ENCODE measurements at regions not wholly inside any gene's neighbourhood (a gene's known extent, or its start where the extent isn't known, plus 50 kb on each side); places are given as distances from the start of the nearest gene placed in this dataset.

DNA sequence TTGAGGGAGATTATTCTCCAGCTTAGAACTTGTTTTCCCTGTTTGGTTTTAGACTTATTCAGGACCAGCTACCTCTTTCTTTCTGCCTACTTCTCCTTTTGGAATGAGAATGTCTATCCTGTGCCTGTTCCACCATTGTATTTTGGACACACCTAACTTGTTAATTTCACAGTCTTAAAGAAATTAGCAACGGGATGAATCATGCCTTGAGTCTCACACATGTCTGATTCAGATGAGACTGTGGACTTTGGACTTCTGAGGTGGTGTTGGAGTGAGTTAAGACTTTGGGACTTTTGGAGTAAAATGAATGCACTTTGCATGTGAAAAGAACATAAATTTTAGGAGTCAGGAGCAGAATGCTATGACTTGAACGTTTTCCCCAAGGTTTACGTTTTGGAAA, 581.4 kb downstream of the CDH11 start:
- no peaks in the 10 kb centered on the region for H3K27me3 Mint-ChIP-seq
- POLR2A ChIA-PET = no interaction called here
- no peaks in the 10 kb centered on the region for H3K4me1 Mint-ChIP-seq
- no peak for ATAC-seq
- no peak overlapping the region for H3K4me3 Mint-ChIP-seq
- peaks cover 0 to 6% (median 0%) of the 10 kb centered on the region in 3 donors for H3K36me3 Mint-ChIP-seq
- no peak for DNase-seq
- H3K27ac Mint-ChIP-seq = no peak overlapping the region
- peaks cover 4 to 34% (median 17%) of the 10 kb centered on the region in 9 donors for H3K9me3 Mint-ChIP-seq

DNA sequence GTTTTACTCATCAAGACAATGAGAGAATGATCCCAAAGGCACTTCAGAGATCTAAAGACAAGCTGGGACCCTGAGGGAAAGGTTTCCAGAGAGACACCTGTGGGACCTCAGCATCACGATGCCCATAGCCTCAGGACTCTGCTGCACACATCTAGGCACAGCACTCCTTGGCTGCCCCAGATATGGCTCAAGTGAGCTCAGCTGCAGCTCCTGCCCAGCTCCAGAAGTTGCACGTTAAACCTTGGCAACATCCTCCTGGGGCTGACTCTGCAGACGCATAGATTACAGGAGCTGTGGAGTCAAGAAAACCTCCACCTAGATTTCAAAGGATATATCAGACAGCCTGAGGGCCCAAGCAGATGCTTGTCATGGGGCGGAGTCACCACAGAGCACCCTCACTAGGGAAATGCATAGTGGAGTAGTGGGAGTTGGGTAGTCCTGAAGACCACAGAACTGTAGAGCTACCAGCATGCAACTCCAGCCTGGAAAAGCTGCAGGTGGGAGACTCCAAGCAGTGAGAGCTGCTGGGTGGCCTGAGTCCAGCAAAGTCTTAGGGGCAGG, 582.0 kb downstream of the CDH11 start:
- Mint-ChIP-seq H3K36me3 (peaks cover 0 to 6% (median 0%) of the 10 kb centered on the region in 3 donors), H3K4me3 (no peak overlapping the region), H3K27ac (no peak overlapping the region), H3K27me3 (no peaks in the 10 kb centered on the region), H3K4me1 (no peaks in the 10 kb centered on the region), H3K9me3 (peaks cover 5 to 39% (median 21%) of the 10 kb centered on the region in 9 donors)
- ATAC-seq (no peak), DNase-seq (no peak)
- POLR2A ChIA-PET = no interaction called here

GRCh38 chr16:64534180-64534780, 587.6 kb downstream of the CDH11 start:
- ATAC-seq (no peak), DNase-seq (no peak)
- no peak overlapping the region for H3K4me3 Mint-ChIP-seq
- H3K36me3 Mint-ChIP-seq = peaks cover 0 to 6% (median 0%) of the 10 kb centered on the region in 3 donors
- no peaks in the 10 kb centered on the region for H3K27me3 Mint-ChIP-seq
- no peaks in the 10 kb centered on the region for H3K4me1 Mint-ChIP-seq
- no peak overlapping the region for H3K27ac Mint-ChIP-seq
- POLR2A ChIA-PET = no interaction called here
- H3K9me3 Mint-ChIP-seq = peaks cover 9 to 67% (median 20%) of the 10 kb centered on the region in 9 donors

- no peaks in the 10 kb centered on the region for H3K27me3 Mint-ChIP-seq
- H3K9me3 Mint-ChIP-seq = peaks cover 12 to 70% (median 18%) of the 10 kb centered on the region in 9 donors
- H3K36me3 Mint-ChIP-seq = peaks cover 0 to 6% (median 0%) of the 10 kb centered on the region in 3 donors
- no peak overlapping the region for H3K27ac Mint-ChIP-seq
- ATAC-seq = no peak
- H3K4me3 Mint-ChIP-seq = no peak overlapping the region
- POLR2A ChIA-PET = no interaction called here
- H3K4me1 Mint-ChIP-seq = no peaks in the 10 kb centered on the region
- DNase-seq = no peak
Measured at GRCh38 chr16:64532691-64533090, 589.2 kb downstream of the CDH11 start.

GRCh38 chr16:64532117-64532516, 589.7 kb downstream of the CDH11 start:
- Mint-ChIP-seq H3K27ac (no peak overlapping the region), H3K27me3 (no peaks in the 10 kb centered on the region), H3K9me3 (peaks cover 9 to 70% (median 18%) of the 10 kb centered on the region in 9 donors), H3K4me3 (no peak overlapping the region), H3K4me1 (no peaks in the 10 kb centered on the region), H3K36me3 (peaks cover 0 to 6% (median 0%) of the 10 kb centered on the region in 3 donors)
- POLR2A ChIA-PET = no interaction called here
- DNase-seq = no peak
- ATAC-seq = no peak

DNA sequence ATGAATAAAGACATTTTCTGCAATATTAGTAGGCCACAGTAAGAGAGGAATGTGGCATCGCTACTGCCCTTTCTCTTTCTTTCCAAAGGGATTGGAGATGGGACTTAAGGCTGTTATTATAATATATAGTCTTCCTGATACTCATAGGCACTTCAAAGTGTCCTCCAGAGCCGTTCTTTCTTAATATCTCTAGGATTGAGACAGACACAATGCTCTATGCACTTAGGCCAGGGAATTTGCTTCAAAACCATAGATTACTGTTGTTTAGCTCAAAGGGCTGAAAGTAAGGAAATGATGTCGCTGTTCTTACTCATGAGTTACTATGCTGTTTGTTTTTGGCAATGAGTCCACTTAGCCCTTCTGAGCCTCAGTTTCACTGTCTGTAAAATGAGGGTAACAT, 590.5 kb downstream of the CDH11 start:
- peaks cover 10 to 68% (median 18%) of the 10 kb centered on the region in 9 donors for H3K9me3 Mint-ChIP-seq
- no peak overlapping the region for H3K27ac Mint-ChIP-seq
- peaks cover 0 to 4% (median 0%) of the 10 kb centered on the region in 3 donors for H3K36me3 Mint-ChIP-seq
- no peak for ATAC-seq
- POLR2A ChIA-PET = no interaction called here
- no peak overlapping the region for H3K4me3 Mint-ChIP-seq
- no peaks in the 10 kb centered on the region for H3K27me3 Mint-ChIP-seq
- DNase-seq = no peak
- no peaks in the 10 kb centered on the region for H3K4me1 Mint-ChIP-seq

DNA sequence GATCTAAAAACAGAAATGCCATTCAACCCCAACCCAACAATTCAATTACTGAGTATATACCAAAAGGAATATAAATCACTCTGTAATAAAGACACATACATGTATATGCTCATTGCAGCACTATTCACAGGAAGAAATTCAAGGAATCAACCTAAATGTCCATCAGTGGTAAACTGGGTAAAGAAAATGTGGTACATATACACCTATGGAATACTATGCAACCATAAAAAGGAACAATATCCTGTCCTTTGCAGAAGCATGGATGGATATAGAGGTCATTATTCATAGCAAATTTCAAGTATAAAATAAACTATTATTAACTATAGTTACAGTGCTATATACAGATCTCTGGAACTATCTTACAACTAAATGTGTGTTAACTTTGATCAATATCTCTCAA, 599.3 kb downstream of the CDH11 start:
- Mint-ChIP-seq H3K27me3 (no peaks in the 10 kb centered on the region), H3K36me3 (no peaks in the 10 kb centered on the region)

GRCh38 chr16:64513871-64514270, 608.0 kb downstream of the CDH11 start:
- ATAC-seq = no peak
- Mint-ChIP-seq H3K4me1 (no peaks in the 10 kb centered on the region), H3K9me3 (peaks cover 0 to 27% (median 5%) of the 10 kb centered on the region in 9 donors), H3K27me3 (no peaks in the 10 kb centered on the region), H3K27ac (no peak overlapping the region), H3K36me3 (no peaks in the 10 kb centered on the region), H3K4me3 (no peak overlapping the region)
- DNase-seq = no peak
- POLR2A ChIA-PET = no interaction called here

More for the DNA sequence above, 599.3 kb downstream of the CDH11 start:
- Mint-ChIP-seq H3K9me3 (peaks cover 2 to 32% (median 9%) of the 10 kb centered on the region in 9 donors), H3K4me1 (no peaks in the 10 kb centered on the region), H3K27ac (no peak overlapping the region), H3K4me3 (no peak overlapping the region)
- POLR2A ChIA-PET = no interaction called here
- no peak for ATAC-seq
- DNase-seq = no peak

GRCh38 chr16:64507240-64508024, 614.4 kb downstream of the CDH11 start:
- Mint-ChIP-seq H3K4me3 (no peak overlapping the region), H3K27ac (no peak overlapping the region), H3K27me3 (no peaks in the 10 kb centered on the region), H3K9me3 (peaks cover 9 to 40% (median 17%) of the 10 kb centered on the region in 9 donors), H3K36me3 (no peaks in the 10 kb centered on the region), H3K4me1 (no peaks in the 10 kb centered on the region)
- no peak for DNase-seq
- ATAC-seq = no peak
- POLR2A ChIA-PET = no interaction called here

GRCh38 chr16:64499211-64499610, 622.7 kb downstream of the CDH11 start:
- Mint-ChIP-seq H3K9me3 (peaks cover 2 to 24% (median 8%) of the 10 kb centered on the region in 9 donors), H3K4me3 (no peak overlapping the region), H3K27me3 (no peaks in the 10 kb centered on the region), H3K36me3 (no peaks in the 10 kb centered on the region), H3K4me1 (no peaks in the 10 kb centered on the region), H3K27ac (no peak overlapping the region)
- no peak for DNase-seq
- no peak for ATAC-seq
- POLR2A ChIA-PET = no interaction called here

- ATAC-seq (no peak), DNase-seq (no peak)
- H3K36me3 Mint-ChIP-seq = no peaks in the 10 kb centered on the region
- H3K9me3 Mint-ChIP-seq = peaks cover 3 to 24% (median 8%) of the 10 kb centered on the region in 9 donors
- H3K27ac Mint-ChIP-seq = no peak overlapping the region
- no peaks in the 10 kb centered on the region for H3K4me1 Mint-ChIP-seq
- POLR2A ChIA-PET = no interaction called here
- H3K4me3 Mint-ChIP-seq = no peak overlapping the region
- H3K27me3 Mint-ChIP-seq = no peaks in the 10 kb centered on the region
Measured at GRCh38 chr16:64498363-64498762, 623.5 kb downstream of the CDH11 start.

GRCh38 chr16:64493709-64494108, 628.2 kb downstream of the CDH11 start:
- no peak for DNase-seq
- POLR2A ChIA-PET = no interaction called here
- Mint-ChIP-seq H3K4me3 (no peak overlapping the region), H3K27ac (no peak overlapping the region), H3K4me1 (no peaks in the 10 kb centered on the region), H3K27me3 (no peaks in the 10 kb centered on the region), H3K9me3 (peaks cover 8 to 39% (median 18%) of the 10 kb centered on the region in 9 donors), H3K36me3 (no peaks in the 10 kb centered on the region)
- no peak for ATAC-seq

- ATAC-seq (no peak), DNase-seq (no peak)
- POLR2A ChIA-PET = no interaction called here
- Mint-ChIP-seq H3K4me3 (no peak overlapping the region), H3K4me1 (no peaks in the 10 kb centered on the region), H3K27me3 (no peaks in the 10 kb centered on the region), H3K27ac (no peak overlapping the region), H3K9me3 (peaks cover 11 to 39% (median 21%) of the 10 kb centered on the region in 9 donors), H3K36me3 (no peaks in the 10 kb centered on the region)
Measured at GRCh38 chr16:64489449-64489848, 632.4 kb downstream of the CDH11 start.
